ENCODE measurements at regions not wholly inside any gene's neighbourhood (a gene's known extent, or its start where the extent isn't known, plus 50 kb on each side); places are given as distances from the start of the nearest gene placed in this dataset.

DNA sequence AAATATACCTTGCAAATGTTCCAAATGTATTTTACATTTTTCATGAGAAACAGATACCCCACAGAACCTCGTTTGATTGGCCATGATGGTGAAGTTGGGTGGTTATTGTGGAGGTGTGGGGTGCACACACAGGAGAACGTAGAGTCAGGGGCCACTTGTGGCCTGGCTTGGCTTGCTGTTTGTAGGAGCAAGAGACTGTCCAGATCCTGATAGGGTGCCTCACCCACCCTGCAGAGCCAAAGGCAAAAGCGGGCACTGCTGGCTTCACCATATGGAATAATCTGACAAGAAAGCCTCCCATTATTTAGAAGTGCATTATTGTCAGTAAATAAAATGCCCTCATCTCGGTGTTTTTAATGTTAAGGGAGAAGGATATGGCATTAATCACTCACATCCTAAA is 330.2 kb downstream of the TEX29 start:
- Histone ChIP-seq H3K4me3 (no peak overlapping the region), H3K4me2 (no peak overlapping the region), H3K9me2 (ENCODE audit: insufficient read depth) (no peaks in the 10 kb centered on the region), H3K36me3 (ENCODE audit: insufficient read depth) (no peaks in the 10 kb centered on the region; the same call in 1 of the 2 replicates), H3K27me3 (ENCODE audit: insufficient read depth) (no peaks in the 10 kb centered on the region), H2AFZ (no peak overlapping the region), H4K20me1 (replicated peaks; ENCODE audit: insufficient read depth) (no peaks in the 10 kb centered on the region), H3K79me2 (replicated peaks; ENCODE audit: insufficient read depth) (no peaks in the 10 kb centered on the region), H3K27ac (ENCODE audit: low read depth) (no peak overlapping the region), H3F3A (replicated peaks; ENCODE audit: low read depth) (no peaks in the 10 kb centered on the region), H3K4me1 (ENCODE audit: insufficient read depth) (no peaks in the 10 kb centered on the region)
- no peak overlapping the region for H3K27ac Mint-ChIP-seq
- no peak for DNase-seq (ENCODE audit: low spot score)
- H3K9me3 Mint-ChIP-seq = no peaks in the 10 kb centered on the region
- no peaks in the 10 kb centered on the region for H3K4me1 Mint-ChIP-seq
- no peak for ATAC-seq
- H3K36me3 Mint-ChIP-seq (ENCODE audit: low read depth) = no peaks in the 10 kb centered on the region
- no peak overlapping the region for H3K4me3 Mint-ChIP-seq
- no peak for TF ChIP-seq POLR2AphosphoS5 (IDR thresholded peaks at IDR 0.05; ENCODE audit: low read depth)
- TF ChIP-seq EZH2phosphoT487 (IDR thresholded peaks at IDR 0.05; ENCODE audit: unreplicated experiment) = no peak
- TF ChIP-seq, protein P1, sequence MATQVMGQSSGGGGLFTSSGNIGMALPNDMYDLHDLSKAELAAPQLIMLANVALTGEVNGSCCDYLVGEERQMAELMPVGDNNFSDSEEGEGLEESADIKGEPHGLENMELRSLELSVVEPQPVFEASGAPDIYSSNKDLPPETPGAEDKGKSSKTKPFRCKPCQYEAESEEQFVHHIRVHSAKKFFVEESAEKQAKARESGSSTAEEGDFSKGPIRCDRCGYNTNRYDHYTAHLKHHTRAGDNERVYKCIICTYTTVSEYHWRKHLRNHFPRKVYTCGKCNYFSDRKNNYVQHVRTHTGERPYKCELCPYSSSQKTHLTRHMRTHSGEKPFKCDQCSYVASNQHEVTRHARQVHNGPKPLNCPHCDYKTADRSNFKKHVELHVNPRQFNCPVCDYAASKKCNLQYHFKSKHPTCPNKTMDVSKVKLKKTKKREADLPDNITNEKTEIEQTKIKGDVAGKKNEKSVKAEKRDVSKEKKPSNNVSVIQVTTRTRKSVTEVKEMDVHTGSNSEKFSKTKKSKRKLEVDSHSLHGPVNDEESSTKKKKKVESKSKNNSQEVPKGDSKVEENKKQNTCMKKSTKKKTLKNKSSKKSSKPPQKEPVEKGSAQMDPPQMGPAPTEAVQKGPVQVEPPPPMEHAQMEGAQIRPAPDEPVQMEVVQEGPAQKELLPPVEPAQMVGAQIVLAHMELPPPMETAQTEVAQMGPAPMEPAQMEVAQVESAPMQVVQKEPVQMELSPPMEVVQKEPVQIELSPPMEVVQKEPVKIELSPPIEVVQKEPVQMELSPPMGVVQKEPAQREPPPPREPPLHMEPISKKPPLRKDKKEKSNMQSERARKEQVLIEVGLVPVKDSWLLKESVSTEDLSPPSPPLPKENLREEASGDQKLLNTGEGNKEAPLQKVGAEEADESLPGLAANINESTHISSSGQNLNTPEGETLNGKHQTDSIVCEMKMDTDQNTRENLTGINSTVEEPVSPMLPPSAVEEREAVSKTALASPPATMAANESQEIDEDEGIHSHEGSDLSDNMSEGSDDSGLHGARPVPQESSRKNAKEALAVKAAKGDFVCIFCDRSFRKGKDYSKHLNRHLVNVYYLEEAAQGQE (IDR thresholded peaks at IDR 0.05; ENCODE audit: unreplicated experiment) = no peak
- no peak for TF ChIP-seq JUNB (IDR thresholded peaks at IDR 0.05; ENCODE audit: unreplicated experiment)
- TF ChIP-seq ZNF331 (CRISPR knock-in tag; IDR thresholded peaks at IDR 0.05; ENCODE audit: low read depth) = no peak
- TF ChIP-seq, protein P2, sequence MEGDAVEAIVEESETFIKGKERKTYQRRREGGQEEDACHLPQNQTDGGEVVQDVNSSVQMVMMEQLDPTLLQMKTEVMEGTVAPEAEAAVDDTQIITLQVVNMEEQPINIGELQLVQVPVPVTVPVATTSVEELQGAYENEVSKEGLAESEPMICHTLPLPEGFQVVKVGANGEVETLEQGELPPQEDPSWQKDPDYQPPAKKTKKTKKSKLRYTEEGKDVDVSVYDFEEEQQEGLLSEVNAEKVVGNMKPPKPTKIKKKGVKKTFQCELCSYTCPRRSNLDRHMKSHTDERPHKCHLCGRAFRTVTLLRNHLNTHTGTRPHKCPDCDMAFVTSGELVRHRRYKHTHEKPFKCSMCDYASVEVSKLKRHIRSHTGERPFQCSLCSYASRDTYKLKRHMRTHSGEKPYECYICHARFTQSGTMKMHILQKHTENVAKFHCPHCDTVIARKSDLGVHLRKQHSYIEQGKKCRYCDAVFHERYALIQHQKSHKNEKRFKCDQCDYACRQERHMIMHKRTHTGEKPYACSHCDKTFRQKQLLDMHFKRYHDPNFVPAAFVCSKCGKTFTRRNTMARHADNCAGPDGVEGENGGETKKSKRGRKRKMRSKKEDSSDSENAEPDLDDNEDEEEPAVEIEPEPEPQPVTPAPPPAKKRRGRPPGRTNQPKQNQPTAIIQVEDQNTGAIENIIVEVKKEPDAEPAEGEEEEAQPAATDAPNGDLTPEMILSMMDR (conservative IDR thresholded peaks at IDR 0.05; ENCODE audit: low read depth in 2 of 2) = no peak
- TF ChIP-seq CREB1 (CRISPR knock-in tag; IDR thresholded peaks at IDR 0.05; ENCODE audit: low read depth) = no peak
- TF ChIP-seq, protein P3, sequence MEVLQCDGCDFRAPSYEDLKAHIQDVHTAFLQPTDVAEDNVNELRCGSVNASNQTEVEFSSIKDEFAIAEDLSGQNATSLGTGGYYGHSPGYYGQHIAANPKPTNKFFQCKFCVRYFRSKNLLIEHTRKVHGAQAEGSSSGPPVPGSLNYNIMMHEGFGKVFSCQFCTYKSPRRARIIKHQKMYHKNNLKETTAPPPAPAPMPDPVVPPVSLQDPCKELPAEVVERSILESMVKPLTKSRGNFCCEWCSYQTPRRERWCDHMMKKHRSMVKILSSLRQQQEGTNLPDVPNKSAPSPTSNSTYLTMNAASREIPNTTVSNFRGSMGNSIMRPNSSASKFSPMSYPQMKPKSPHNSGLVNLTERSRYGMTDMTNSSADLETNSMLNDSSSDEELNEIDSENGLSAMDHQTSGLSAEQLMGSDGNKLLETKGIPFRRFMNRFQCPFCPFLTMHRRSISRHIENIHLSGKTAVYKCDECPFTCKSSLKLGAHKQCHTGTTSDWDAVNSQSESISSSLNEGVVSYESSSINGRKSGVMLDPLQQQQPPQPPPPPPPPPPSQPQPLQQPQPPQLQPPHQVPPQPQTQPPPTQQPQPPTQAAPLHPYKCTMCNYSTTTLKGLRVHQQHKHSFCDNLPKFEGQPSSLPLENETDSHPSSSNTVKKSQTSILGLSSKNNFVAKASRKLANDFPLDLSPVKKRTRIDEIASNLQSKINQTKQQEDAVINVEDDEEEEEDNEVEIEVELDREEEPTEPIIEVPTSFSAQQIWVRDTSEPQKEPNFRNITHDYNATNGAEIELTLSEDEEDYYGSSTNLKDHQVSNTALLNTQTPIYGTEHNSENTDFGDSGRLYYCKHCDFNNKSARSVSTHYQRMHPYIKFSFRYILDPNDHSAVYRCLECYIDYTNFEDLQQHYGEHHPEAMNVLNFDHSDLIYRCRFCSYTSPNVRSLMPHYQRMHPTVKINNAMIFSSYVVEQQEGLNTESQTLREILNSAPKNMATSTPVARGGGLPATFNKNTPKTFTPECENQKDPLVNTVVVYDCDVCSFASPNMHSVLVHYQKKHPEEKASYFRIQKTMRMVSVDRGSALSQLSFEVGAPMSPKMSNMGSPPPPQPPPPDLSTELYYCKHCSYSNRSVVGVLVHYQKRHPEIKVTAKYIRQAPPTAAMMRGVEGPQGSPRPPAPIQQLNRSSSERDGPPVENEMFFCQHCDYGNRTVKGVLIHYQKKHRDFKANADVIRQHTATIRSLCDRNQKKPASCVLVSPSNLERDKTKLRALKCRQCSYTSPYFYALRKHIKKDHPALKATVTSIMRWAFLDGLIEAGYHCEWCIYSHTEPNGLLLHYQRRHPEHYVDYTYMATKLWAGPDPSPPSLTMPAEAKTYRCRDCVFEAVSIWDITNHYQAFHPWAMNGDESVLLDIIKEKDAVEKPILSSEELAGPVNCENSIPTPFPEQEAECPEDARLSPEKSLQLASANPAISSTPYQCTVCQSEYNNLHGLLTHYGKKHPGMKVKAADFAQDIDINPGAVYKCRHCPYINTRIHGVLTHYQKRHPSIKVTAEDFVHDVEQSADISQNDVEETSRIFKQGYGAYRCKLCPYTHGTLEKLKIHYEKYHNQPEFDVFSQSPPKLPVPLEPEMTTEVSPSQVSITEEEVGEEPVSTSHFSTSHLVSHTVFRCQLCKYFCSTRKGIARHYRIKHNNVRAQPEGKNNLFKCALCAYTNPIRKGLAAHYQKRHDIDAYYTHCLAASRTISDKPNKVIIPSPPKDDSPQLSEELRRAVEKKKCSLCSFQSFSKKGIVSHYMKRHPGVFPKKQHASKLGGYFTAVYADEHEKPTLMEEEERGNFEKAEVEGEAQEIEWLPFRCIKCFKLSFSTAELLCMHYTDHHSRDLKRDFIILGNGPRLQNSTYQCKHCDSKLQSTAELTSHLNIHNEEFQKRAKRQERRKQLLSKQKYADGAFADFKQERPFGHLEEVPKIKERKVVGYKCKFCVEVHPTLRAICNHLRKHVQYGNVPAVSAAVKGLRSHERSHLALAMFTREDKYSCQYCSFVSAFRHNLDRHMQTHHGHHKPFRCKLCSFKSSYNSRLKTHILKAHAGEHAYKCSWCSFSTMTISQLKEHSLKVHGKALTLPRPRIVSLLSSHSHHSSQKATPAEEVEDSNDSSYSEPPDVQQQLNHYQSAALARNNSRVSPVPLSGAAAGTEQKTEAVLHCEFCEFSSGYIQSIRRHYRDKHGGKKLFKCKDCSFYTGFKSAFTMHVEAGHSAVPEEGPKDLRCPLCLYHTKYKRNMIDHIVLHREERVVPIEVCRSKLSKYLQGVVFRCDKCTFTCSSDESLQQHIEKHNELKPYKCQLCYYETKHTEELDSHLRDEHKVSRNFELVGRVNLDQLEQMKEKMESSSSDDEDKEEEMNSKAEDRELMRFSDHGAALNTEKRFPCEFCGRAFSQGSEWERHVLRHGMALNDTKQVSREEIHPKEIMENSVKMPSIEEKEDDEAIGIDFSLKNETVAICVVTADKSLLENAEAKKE (CRISPR knock-in tag; IDR thresholded peaks at IDR 0.05) = no peak
- TF ChIP-seq, protein P4, sequence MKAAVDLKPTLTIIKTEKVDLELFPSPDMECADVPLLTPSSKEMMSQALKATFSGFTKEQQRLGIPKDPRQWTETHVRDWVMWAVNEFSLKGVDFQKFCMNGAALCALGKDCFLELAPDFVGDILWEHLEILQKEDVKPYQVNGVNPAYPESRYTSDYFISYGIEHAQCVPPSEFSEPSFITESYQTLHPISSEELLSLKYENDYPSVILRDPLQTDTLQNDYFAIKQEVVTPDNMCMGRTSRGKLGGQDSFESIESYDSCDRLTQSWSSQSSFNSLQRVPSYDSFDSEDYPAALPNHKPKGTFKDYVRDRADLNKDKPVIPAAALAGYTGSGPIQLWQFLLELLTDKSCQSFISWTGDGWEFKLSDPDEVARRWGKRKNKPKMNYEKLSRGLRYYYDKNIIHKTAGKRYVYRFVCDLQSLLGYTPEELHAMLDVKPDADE (IDR thresholded peaks at IDR 0.05) = no peak
- TF ChIP-seq NANOG (IDR thresholded peaks at IDR 0.05; ENCODE audit: borderline replicate concordance) = no peak
- H3K27me3 Mint-ChIP-seq (ENCODE audit: insufficient read depth, low read depth, poor library complexity) = no peaks in the 10 kb centered on the region

All from GM23338 (cell line).